Fibroblast of skin of back (primary cell): ENCODE measurements at regions not wholly inside any gene's neighbourhood (a gene's known extent, or its start where the extent isn't known, plus 50 kb on each side); places are given as distances from the start of the nearest gene placed in this dataset.
"Not testable (repeated sequence)": the region's sequence is repeated elsewhere in the genome, so short reads cannot be mapped to it uniquely, and the experiment has no call there.

Experiments
- DNase-seq: peaks from one replicate; pipeline ENCODE4 v3.0.0-alpha.2; 2013

GRCh38 chr12:111150921-111151840, 217.7 kb downstream of the PHETA1 start:
- no peak for DNase-seq

GRCh38 chr12:111150360-111150759, 218.5 kb downstream of the PHETA1 start:
- DNase-seq = no peak

DNA sequence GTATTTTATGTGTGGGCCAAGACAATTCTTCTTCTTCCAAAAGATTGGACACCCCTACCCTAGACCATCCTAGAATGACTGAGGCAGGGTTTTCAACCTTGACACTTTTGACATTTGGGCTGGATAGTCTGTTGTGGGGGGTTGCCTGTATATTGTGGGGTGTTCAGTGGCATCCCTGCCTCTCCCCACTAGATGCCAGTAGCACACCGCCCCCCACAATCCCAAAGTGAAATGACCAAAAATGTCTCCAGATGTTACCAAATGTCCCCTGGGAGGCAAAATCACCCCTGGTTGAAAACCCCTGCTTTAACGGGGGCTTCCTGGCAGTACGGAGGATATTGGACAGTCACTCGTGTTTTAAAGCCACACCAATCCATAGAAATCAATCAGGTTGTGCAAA, 219.6 kb downstream of the PHETA1 start:
- no peak for DNase-seq

DNA sequence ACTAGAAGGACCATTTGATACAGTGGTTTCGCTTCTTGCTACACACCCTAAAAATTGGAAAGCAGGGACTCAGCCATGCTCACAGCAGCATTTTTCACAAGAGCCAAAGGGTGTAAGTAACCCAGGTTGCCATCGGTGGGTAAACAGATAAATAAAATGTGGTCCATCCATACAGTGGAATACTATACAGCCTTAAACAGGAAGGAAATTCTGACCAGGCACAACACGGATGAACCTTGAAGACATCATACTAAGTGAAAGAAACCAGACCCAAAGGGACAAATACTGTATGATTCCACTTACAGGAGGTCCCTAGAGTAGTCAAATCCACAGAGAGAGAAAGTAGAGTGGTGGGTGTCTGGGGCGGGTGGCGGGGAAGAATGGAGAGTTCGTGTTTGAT, 220.9 kb downstream of the PHETA1 start:
- DNase-seq = no peak

GRCh38 chr12:111143271-111143670, 222.9 kb upstream of the MYL2 start:
- DNase-seq = no peak

DNA sequence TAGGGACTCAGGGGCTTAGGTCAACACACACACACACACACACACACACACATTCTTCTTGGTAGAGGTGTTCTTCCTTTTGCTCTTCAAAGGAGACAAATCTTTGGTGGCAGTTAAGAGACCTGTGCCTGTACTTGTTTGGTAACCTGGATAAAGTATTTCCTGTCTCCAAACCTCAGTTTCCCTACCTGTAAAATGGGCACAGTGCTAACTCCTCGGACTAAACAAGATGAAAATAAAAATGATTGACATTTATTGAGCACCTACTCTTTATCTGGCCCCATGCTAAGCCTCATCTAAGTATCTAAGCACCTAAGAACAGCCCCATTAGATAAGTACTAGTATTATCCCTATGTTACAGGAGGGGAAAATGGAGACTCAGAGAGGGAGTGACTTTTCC, 220.8 kb upstream of the MYL2 start:
- DNase-seq = no peak

- DNase-seq = no peak
Measured at GRCh38 chr12:111138016-111138415, 217.6 kb upstream of the MYL2 start.

DNA sequence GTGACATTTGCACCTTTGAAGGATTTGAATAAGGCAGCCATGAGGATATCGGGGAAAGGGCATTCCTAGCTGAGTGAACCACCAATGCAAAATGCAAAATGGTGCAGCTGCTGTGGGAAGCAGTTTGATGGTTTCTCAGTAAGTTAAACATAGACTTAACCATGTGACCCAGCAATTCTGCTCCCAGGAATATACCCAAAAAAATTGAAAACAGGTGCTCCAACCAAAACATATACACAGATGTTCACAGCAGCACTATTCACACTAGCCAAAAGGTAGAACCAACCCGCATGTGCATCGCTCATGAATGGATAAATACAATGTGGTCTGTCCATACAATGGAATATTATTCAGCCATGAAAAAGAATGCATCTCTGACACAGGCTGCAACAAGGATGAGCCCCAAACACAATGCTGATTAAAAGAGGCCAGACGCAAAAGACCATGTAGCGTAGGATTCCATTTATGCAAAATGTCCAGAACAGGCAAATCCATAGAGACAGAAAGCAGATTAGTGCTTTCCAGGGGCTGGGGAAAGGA, 215.0 kb upstream of the MYL2 start:
- no peak for DNase-seq

GRCh38 chr12:111130336-111130735, 210.0 kb upstream of the MYL2 start:
- DNase-seq = no peak

GRCh38 chr12:111129149-111129767, 208.9 kb upstream of the MYL2 start:
- DNase-seq = no peak

DNA sequence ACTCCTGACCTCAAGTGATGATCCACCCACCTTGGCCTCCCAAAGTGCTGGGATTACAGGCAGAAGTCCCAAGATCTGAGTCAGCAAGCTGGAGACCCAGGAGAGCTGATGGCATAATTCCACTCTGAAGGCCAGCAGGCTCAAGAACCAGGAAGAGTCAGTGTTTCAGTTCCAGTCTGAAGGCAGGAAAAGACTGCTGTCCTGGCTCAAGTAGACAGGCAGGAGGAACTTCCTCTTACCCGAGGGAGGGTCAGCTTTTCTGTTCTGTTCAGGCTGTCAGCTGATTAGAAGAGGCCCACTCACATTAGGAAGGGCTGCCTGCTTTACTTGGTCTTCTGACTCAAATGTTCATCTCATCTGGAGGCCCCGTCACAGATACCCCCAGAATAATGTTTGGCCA, 206.0 kb upstream of the MYL2 start:
- no peak for DNase-seq

- no peak for DNase-seq
Measured at GRCh38 chr12:111124183-111124582, 203.8 kb upstream of the MYL2 start.

GRCh38 chr12:111123390-111123789, 203.0 kb upstream of the MYL2 start:
- DNase-seq = no peak

- DNase-seq = no peak
Measured at GRCh38 chr12:111122458-111122878, 202.1 kb upstream of the MYL2 start.

DNA sequence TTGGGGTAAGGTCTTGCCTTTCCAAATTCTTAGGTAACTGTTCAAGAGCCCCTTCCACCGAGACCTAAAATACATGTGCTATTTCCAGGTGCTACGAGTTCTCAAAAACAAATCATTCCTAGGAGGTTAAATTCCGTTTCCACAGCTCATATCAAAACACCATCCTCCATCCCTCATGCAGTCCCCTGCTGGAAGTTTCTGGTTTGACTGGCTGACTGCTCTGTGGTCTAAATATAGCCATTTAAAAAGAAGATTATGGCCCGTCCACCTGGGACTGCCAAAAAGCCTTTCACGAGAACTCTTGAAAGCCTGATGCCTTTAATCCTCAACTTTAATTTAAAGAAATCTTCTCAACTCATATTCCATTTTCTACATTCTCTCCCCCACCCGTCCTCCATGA, 201.5 kb upstream of the MYL2 start:
- no peak for DNase-seq

DNA sequence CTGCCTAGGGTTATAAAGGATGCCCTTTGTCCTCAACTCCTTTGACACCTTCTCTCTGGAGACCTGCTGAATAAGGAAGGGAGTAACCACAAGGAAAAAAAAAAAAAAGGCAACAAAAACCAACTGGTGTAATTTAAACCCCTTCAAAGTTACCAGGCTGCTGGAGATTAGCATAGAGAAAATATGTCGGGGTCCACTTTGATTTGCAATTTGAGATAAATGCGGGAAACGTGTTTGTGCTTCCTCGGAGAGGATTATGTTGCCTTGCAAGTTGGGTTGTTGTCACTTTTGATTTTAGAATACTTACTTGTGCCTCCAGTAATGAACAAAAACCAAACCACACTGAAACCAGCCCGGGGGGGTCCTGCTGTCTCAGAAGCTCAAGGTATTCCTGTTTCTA, 200.2 kb upstream of the MYL2 start:
- no peak for DNase-seq

- DNase-seq = no peak
Measured at GRCh38 chr12:111117017-111117416, 196.6 kb upstream of the MYL2 start.

DNA sequence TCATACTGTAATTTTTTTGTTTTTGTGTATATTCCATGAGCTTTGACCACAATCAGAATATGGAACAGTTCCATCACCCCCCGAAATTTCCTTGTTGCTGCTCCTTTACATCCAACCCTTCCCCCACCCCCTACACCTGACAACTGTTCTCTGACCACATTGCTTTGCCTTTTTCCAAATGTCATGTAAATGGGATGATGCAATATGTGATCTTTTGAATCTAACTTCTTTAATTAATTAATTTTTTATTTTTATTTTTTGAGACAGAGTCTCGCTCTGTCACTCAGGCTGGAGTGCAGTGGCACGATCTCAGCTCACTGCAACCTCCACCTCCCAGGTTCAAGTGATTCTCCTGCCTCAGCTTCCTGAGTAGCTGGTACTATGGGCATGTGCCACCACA, 192.9 kb upstream of the MYL2 start:
- not testable (repeated sequence) for DNase-seq

DNA sequence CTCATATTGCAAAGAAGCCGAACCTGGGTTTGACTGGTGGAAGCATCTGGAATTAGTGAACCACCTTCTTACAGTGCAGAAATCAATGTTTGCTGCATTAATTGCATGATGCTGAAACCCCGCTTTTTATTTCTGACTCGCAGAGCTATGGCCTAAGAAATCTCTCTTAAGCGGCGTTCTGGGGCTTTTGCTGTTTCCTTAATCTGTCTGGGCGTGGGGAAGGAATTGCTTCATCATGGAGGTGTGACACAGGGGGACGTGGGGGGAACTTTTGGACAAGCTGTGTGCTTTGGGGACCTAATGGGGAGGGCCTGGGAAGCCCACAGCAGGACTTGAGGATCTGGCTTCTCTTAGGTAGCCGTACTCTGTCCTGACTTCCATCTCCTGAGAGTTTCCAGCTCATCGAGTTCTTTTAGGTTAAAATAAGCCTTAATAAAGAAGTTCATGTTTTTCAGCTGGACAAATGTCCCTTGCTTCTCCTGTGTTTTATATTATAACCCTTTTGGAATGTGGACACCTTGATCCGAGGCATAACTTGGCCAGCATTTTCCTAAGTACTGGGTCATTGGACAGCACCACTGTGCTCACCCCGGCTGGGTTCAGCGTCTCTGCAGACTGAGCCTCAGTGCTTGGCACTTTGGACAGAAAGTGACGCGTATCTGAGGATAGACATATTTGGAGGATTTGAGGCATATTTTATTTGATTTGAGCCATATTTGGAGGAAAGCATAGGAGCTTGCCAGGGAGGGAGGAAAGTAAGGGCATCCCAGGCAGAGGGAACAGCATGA, 192.1 kb upstream of the MYL2 start:
- DNase-seq = no peak

- DNase-seq = no peak
Measured at GRCh38 chr12:111111681-111112080, 191.3 kb upstream of the MYL2 start.

GRCh38 chr12:111110556-111110955, 190.2 kb upstream of the MYL2 start:
- DNase-seq = no peak

DNA sequence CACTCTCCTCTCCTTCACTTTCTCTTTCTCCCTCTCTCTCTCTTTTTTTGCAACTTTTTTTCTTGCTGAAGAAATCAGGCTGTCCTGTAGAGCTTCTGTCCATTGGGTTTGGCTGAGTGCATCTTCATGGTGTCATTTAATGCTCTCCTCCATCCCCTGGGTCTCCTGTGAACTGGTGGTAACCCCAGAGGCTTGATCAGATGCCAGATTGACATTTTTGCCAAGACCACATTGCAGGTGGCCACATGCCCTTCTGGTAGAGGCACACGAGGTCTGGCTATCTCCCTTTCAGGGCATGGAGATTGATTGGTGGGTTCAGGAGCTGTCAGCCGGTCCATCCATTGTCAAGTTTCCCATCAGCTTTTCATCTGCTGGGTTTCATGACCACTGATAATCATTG, 188.3 kb upstream of the MYL2 start:
- no peak for DNase-seq
